GM18502 (cell line): ENCODE measurements at regions not wholly inside any gene's neighbourhood (a gene's known extent, or its start where the extent isn't known, plus 50 kb on each side); places are given as distances from the start of the nearest gene placed in this dataset.

Source experiments
- ATAC-seq: cut with Tn5 transposase; IDR thresholded peaks from one replicate; pipeline ENCODE4 v1.9.1; 2021; ENCODE audit warnings: mild to moderate bottlenecking; ENCODE audit not compliant: unreplicated experiment, poor library complexity

GRCh38 chr5:97832645-97833296 is 649.7 kb upstream of the RIOK2 start:
- ATAC-seq: no peak

- ATAC-seq: no peak
These were observed 651.5 kb upstream of the RIOK2 start for GRCh38 chr5:97834561-97834960.

DNA sequence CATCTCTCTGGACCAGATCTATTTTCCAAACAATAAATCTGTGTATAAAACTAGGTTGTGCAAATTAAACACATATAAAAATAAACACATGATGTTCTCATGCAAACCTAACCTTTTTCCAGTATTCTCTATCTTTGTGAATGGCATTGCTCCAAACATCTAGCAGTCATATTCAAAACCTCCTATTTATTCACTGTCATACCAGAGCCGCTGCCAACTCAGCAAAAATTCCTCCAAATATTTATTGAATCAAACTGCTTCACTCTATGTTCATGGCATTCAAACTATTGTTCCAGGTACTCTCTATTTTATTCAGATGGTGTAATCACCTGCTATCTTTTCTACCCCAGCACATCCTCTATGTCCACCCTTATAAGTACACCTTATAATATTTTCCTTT is 652.1 kb upstream of the RIOK2 start:
- ATAC-seq: no peak

DNA sequence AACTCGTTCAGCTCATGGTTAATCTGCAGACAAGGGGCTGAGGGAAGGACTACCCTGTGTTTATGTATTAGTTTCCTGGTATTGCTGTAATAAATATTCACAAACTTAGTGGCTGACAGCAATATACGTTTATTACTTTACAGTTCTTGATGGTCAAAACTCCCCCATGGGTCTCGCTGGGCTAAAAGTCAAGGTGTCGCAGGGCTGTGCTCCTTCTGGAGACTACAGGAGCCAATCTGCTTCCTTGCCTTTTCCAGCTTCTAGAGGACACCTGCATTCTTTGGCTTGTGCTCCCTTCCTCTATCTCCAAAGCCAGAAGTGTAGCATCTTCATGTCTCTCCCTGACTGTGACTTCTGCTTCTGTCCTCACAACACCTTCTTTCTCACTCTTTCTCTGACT is 653.8 kb upstream of the RIOK2 start:
- no peak for ATAC-seq

DNA sequence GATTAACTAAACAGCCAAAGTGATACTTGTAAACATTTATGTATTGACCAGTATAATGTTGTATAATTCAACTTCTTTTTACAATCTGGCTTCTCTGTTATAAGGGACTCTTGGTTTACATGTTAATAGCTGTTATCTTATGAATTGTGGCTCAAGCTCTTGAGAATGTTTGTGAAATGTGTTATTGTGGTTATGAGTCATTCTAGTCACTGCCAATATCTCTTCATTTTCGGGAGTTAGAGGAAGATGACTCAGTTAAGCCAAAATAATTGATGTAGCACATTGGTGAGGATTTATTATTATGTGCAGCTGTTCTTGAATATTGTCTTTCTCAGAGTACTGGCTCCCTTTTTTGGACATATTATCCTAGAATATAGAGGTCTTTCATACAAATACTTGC is 655.2 kb upstream of the RIOK2 start:
- peak; percentile 94 for ATAC-seq

GRCh38 chr5:97839341-97840086 is 656.5 kb upstream of the RIOK2 start:
- no peak for ATAC-seq

- ATAC-seq: no peak
These were observed 657.6 kb upstream of the RIOK2 start for GRCh38 chr5:97840643-97841042.

DNA sequence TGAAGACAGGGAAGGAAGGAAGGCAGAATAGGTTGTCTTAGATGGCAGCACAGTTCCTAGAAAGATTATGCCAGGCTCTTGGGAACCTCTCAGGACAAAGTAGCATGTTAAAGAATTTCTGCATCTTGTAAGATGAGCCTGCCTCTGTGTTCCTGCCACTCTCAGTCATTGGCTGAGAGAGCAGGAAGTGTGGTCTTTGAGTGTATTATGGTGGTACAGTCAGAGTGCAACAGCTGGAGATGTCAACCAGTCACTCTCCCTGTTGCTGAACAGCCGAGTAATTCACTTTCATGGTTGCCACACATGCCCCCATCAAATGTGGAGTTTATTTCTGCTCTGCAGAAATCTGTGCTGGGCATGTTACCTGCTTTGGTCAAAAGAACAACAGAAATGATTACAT is 659.6 kb upstream of the RIOK2 start:
- peak; percentile 29 for ATAC-seq

DNA sequence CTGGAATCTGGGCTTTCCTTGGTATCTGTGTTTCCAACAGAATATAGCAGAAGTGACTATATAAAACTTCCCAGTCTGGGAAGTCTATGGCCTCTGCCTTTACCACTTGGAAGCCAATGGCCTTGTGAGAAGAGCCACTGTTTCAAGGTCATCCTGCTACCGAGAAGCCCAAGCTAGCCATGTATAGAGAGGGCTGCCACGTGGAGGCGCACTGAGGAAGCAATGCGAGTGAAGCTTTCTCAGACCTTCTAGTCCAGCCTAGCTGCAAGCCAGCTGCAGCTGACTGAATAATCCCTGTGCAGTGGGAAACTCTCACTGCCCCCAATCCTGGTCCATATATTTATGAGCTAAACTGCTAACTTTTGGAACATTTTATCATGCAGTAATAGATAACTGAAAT is 661.8 kb upstream of the RIOK2 start:
- ATAC-seq: no peak

- no peak for ATAC-seq
These were observed 663.6 kb upstream of the RIOK2 start for GRCh38 chr5:97846643-97847042.

DNA sequence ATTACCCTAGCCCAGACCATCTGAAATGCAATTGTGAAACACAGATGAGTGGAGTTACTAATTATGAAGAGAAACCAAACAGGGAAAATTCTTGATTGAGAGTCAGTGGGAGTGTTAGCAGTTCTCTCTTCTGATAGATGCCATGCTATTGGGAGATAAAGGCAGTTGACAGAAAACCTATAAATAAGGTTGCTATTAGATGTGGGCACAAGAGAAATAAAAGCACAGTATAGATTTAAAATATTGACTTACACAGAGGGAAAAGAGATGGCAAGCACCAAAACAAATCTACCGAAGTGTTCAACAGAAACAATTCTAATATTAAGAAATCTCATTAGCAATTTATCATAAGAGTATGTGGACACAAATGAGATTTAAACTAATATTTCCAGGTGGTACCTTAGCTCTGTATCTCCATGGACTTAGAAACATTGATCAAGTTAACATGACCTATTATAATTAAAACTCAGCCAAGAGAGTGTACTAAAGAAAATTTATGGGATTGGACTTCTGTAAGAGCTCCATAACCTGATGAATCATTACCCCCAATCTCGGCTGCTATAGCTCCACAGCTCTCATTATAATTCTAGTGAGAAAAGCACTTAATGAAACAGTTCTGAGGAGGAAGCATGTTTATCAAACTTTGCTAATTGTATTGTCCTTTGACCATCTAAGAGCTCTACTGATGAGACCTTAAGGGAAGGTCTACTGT is 665.0 kb upstream of the RIOK2 start:
- no peak for ATAC-seq

GRCh38 chr5:97851036-97851435 is 668.0 kb upstream of the RIOK2 start:
- no peak for ATAC-seq

GRCh38 chr5:97854871-97855762 is 672.1 kb upstream of the RIOK2 start:
- ATAC-seq: no peak

- no peak for ATAC-seq
These were observed 691.4 kb upstream of the RIOK2 start for GRCh38 chr5:97874491-97874890.

GRCh38 chr5:97876272-97876671 is 693.2 kb upstream of the RIOK2 start:
- ATAC-seq: no peak

DNA sequence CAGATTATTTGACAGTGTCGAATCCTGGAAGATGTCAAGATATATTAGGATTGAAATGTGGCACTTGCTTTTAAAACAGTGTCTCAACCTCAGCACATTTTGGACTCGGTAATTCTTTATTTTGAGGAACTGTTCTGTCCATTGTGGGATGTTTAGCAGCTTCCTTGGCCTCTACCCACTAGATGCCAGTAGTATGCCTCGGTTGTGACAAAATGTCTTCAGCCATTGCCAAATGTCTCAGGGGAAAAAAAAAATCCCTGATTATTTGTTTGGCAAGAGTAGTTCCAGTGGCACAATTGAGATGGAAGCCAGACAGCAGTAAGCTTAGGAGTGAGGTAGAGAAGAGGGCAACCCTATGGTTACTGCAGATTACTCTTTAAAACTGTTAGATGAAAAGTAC is 694.5 kb upstream of the RIOK2 start:
- no peak for ATAC-seq

- ATAC-seq: peak; percentile 94
These were observed 705.4 kb upstream of the RIOK2 start for GRCh38 chr5:97888439-97888838.

DNA sequence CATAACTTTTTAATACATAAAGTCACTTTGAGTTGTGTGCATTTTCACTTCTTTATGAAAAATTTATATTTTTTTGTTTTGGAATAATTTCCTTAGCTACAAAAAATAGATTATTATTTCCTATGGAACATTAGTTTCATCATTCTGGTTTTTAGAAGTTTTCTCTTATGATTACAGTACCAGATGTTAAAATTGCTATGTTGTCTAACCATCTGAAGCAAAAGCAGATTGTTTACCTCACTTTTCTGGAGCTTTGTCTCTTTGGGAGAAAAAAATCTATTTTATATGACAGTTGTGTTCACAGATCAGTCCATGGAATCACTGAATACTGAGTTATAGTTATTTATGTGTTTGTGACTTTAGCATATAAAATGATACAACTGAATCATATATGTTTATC is 708.9 kb upstream of the RIOK2 start:
- ATAC-seq: no peak

- no peak for ATAC-seq
These were observed 720.7 kb upstream of the RIOK2 start for GRCh38 chr5:97903742-97904141.

DNA sequence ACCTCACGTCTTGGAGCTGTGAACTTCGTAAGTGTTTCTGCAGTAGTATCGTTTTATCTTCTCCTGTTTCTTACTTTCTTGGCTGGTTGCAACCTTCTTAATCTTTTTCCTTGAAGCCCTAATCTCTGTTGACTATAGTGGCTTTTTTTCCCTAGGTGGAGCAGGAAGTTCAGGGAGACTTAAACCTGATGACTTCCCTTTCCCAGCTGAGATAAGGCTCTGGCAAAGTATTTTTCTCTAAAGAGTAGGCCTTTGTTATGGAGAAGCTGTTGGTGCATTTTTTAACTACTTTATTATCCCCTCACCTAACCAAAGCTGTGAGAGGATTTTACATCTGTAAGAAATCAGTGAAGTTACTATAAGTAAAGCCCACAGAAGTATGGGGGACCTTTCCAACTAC is 723.1 kb upstream of the RIOK2 start:
- ATAC-seq: no peak
